T-helper 2 cell treated with Interferon-gamma antibody and Interleukin-4, amounts not matched to agents 5 μg/mL and 100 μg/mL, for 36 hours (primary cell): ENCODE measurements at regions not wholly inside any gene's neighbourhood (a gene's known extent, or its start where the extent isn't known, plus 50 kb on each side); places are given as distances from the start of the nearest gene placed in this dataset.

ENCODE experiments used
- DNase-seq: peaks from one replicate; pipeline ENCODE4 v3.0.0; 2021; ENCODE audit warnings: low spot score
- H3K27ac Mint-ChIP-seq: one replicate; pipeline ENCODE4 v1.8.0; 2021; ENCODE audit warnings: mild to moderate bottlenecking, mixed read lengths
- H3K27me3 Mint-ChIP-seq: one replicate; pipeline ENCODE4 v1.8.0; 2021; ENCODE audit warnings: low read depth, mixed read lengths
- H3K36me3 Mint-ChIP-seq: one replicate; pipeline ENCODE4 v1.8.0; 2021; ENCODE audit warnings: low read depth, mixed read lengths
- H3K4me1 Mint-ChIP-seq: one replicate; pipeline ENCODE4 v1.8.0; 2021; ENCODE audit warnings: low read depth, mixed read lengths
- H3K4me3 Mint-ChIP-seq: one replicate; pipeline ENCODE4 v1.8.0; 2022; ENCODE audit warnings: mild to moderate bottlenecking, moderate library complexity, mixed read lengths
- H3K9me3 Mint-ChIP-seq: one replicate; pipeline ENCODE4 v1.8.0; 2021; ENCODE audit warnings: mixed read lengths

DNA sequence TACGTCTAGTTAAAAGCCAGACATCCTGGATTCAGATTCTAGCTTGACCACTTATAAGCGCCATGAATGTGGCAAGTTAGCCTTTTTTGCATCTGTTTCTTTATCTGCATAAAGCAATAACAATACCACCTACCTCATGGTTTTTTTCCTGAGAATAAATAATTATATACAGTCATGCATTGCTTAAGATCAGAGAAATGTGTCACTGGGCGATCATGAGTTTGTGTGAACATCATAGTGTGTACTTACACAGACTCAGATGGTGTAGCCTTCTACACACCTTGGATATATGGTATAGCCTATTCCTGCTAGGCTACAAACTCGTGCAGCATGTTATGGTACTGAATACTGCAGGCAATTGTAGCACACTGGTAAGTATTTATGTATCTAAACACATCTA lies 84.7 kb upstream of the PELI1 start:
- H3K4me1 Mint-ChIP-seq: peaks cover 12% of the 10 kb centered on the region
- H3K4me3 Mint-ChIP-seq: peak overlapping the region; percentile 89
- H3K9me3 Mint-ChIP-seq: no peaks in the 10 kb centered on the region
- H3K36me3 Mint-ChIP-seq: no peaks in the 10 kb centered on the region
- H3K27me3 Mint-ChIP-seq: peaks cover 19% of the 10 kb centered on the region
- H3K27ac Mint-ChIP-seq: no peak overlapping the region
- no peak for DNase-seq

- no peaks in the 10 kb centered on the region for H3K36me3 Mint-ChIP-seq
- no peak for DNase-seq
- H3K4me1 Mint-ChIP-seq: peaks cover 12% of the 10 kb centered on the region
- H3K27ac Mint-ChIP-seq: no peak overlapping the region
- H3K27me3 Mint-ChIP-seq: peaks cover 19% of the 10 kb centered on the region
- no peak overlapping the region for H3K4me3 Mint-ChIP-seq
- no peaks in the 10 kb centered on the region for H3K9me3 Mint-ChIP-seq
Observed at GRCh38 chr2:64230540-64230939, 86.3 kb upstream of the PELI1 start.

DNA sequence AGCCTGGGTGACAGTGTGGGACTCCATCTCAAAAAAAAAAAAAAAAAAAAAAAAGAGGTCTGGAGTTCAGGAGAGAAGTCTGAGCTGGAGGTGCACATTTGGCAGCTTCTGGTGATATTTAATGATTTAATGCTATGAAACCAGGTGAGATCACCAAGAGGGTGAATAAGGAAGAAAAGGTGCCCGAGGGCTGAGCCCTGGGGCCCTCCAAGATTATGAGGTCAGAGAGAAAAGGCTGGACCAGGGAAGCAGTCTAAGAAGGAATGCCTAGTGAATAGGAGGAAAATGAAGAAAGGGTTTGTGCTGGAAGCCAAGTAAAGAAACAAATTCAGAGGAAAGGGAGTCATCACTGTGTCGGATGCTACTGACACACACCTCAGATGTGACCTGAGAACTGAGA lies 88.0 kb upstream of the PELI1 start:
- peak overlapping the region; percentile 9 for H3K27ac Mint-ChIP-seq
- H3K4me1 Mint-ChIP-seq: peaks cover 12% of the 10 kb centered on the region
- DNase-seq: no peak
- H3K27me3 Mint-ChIP-seq: peaks cover 18% of the 10 kb centered on the region
- no peaks in the 10 kb centered on the region for H3K9me3 Mint-ChIP-seq
- no peaks in the 10 kb centered on the region for H3K36me3 Mint-ChIP-seq
- no peak overlapping the region for H3K4me3 Mint-ChIP-seq

DNA sequence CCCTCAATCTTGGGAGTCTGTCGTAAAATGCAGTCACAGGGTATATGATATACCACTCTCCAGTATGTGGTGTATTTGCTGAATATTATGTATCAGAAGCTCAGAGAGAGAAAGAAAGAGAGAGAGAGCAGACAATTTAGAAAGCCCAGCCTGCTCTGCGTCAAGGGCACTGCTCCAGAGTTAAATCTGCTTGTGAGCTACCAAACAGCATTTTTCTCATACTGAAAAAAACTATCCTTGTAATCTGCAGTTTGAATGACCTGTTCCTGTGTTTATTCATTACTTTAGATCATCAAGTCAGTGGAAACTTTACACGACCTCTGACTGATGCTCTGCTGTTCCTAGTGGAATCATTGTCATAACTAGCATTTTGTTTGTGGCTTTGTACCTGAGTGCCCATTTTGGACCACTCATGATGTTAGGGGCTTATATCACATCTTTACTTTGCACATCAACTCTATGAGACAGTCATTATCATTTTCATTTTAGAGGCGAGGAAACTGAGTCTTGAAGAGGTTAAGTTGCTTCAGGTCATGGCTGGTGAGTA lies 89.2 kb upstream of the PELI1 start:
- Mint-ChIP-seq H3K27ac (no peak overlapping the region), H3K36me3 (no peaks in the 10 kb centered on the region), H3K27me3 (peaks cover 18% of the 10 kb centered on the region), H3K4me1 (peaks cover 4% of the 10 kb centered on the region), H3K9me3 (no peaks in the 10 kb centered on the region), H3K4me3 (no peak overlapping the region)
- DNase-seq: no peak

- Mint-ChIP-seq H3K27me3 (peaks cover 18% of the 10 kb centered on the region), H3K36me3 (no peaks in the 10 kb centered on the region), H3K27ac (no peak overlapping the region), H3K9me3 (no peaks in the 10 kb centered on the region), H3K4me3 (no peak overlapping the region), H3K4me1 (no peaks in the 10 kb centered on the region)
- DNase-seq: no peak
Observed at GRCh38 chr2:64234150-64234549, 89.9 kb upstream of the PELI1 start.

DNA sequence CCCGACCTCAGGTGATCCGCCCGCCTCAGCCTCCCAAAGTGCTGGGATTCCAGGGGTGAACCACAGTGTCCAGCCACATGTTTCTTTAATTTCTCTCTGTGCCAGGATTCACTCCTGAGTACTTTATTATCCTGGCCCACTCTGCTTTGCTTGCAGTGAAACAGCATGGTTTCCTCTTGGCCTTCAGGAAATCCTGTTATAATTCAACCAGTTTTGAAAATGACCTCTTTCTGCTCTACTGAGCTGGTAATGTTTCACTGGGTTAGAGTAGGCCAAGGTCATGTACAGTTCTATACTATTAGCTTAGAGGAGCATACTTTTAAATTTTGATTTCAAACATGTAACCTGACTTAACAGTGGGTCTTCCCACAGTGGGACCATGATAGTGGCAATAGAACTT lies 90.6 kb upstream of the PELI1 start:
- Mint-ChIP-seq H3K27ac (no peak overlapping the region), H3K36me3 (no peaks in the 10 kb centered on the region), H3K27me3 (peaks cover 14% of the 10 kb centered on the region), H3K4me1 (no peaks in the 10 kb centered on the region), H3K9me3 (no peaks in the 10 kb centered on the region), H3K4me3 (no peak overlapping the region)
- no peak for DNase-seq

- Mint-ChIP-seq H3K4me1 (no peaks in the 10 kb centered on the region), H3K9me3 (no peaks in the 10 kb centered on the region), H3K36me3 (no peaks in the 10 kb centered on the region), H3K27ac (no peak overlapping the region), H3K4me3 (no peak overlapping the region), H3K27me3 (peaks cover 24% of the 10 kb centered on the region)
- DNase-seq: no peak
Observed at GRCh38 chr2:64237266-64237665, 93.0 kb upstream of the PELI1 start.

DNA sequence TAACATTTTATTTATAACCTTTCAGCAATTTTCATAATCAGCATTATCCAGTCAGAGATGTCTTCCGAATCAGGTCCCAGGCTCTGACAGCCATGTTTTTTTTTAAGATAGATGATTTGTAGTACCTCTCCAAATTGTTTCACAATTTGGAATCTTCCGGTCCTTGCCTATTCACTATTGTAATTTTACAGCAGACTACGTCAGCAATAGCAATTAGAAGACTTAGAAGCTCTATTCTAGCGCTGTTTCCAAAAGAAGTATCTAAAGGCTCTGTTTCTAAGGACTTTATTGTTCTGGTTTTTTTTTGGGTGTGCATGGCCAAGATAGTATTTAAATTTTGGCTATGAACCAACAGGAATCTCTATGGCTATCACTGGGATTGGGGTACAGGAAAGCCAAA lies 94.6 kb upstream of the PELI1 start:
- H3K27ac Mint-ChIP-seq: no peak overlapping the region
- H3K4me3 Mint-ChIP-seq: no peak overlapping the region
- no peaks in the 10 kb centered on the region for H3K9me3 Mint-ChIP-seq
- no peaks in the 10 kb centered on the region for H3K4me1 Mint-ChIP-seq
- no peaks in the 10 kb centered on the region for H3K36me3 Mint-ChIP-seq
- peaks cover 26% of the 10 kb centered on the region for H3K27me3 Mint-ChIP-seq
- DNase-seq: no peak

- no peak for DNase-seq
- Mint-ChIP-seq H3K36me3 (no peaks in the 10 kb centered on the region), H3K4me3 (no peak overlapping the region), H3K27ac (no peak overlapping the region), H3K27me3 (peaks cover 26% of the 10 kb centered on the region), H3K4me1 (no peaks in the 10 kb centered on the region), H3K9me3 (no peaks in the 10 kb centered on the region)
Observed at GRCh38 chr2:64243081-64244036, 99.1 kb upstream of the PELI1 start.

GRCh38 chr2:64244037-64244416 lies 99.8 kb upstream of the PELI1 start:
- Mint-ChIP-seq H3K9me3 (no peaks in the 10 kb centered on the region), H3K36me3 (no peaks in the 10 kb centered on the region), H3K27ac (no peak overlapping the region), H3K4me3 (no peak overlapping the region), H3K27me3 (peaks cover 26% of the 10 kb centered on the region), H3K4me1 (no peaks in the 10 kb centered on the region)
- no peak for DNase-seq

- Mint-ChIP-seq H3K9me3 (no peaks in the 10 kb centered on the region), H3K36me3 (no peaks in the 10 kb centered on the region), H3K4me3 (no peak overlapping the region), H3K27me3 (peaks cover 20% of the 10 kb centered on the region), H3K27ac (no peak overlapping the region), H3K4me1 (no peaks in the 10 kb centered on the region)
- no peak for DNase-seq
Observed at GRCh38 chr2:64245631-64246030, 101.4 kb upstream of the PELI1 start.

- H3K27me3 Mint-ChIP-seq: peaks cover 7% of the 10 kb centered on the region
Observed at GRCh38 chr2:64246962-64247361, 102.7 kb upstream of the PELI1 start.

DNA sequence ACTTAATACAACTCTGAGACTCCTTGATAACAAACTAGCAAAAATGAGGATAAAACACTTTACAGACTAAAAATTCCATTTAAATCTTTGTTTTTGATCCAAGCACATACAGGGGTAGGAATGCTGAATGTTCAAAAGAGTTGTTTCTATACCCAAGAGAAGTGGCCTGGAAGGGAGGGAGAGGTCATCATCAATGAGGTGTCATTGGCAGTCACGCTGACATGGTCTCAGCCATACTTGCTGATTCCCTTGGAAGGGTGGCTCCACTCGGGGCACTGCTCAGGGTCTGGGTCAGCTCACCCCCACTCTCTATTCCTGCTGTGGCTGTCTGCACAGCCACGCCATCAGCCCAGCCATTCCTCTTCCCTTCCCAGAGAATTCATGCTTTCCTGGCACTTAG lies 105.2 kb upstream of the PELI1 start:
- DNase-seq: no peak
- H3K27ac Mint-ChIP-seq: no peak overlapping the region
- H3K4me3 Mint-ChIP-seq: no peak overlapping the region
- no peaks in the 10 kb centered on the region for H3K9me3 Mint-ChIP-seq
- no peaks in the 10 kb centered on the region for H3K27me3 Mint-ChIP-seq
- no peaks in the 10 kb centered on the region for H3K36me3 Mint-ChIP-seq
- H3K4me1 Mint-ChIP-seq: no peaks in the 10 kb centered on the region

More at GRCh38 chr2:64246962-64247361, 102.7 kb upstream of the PELI1 start:
- H3K27ac Mint-ChIP-seq: no peak overlapping the region
- H3K9me3 Mint-ChIP-seq: no peaks in the 10 kb centered on the region
- H3K4me3 Mint-ChIP-seq: no peak overlapping the region
- no peaks in the 10 kb centered on the region for H3K4me1 Mint-ChIP-seq
- DNase-seq: no peak
- H3K36me3 Mint-ChIP-seq: no peaks in the 10 kb centered on the region

GRCh38 chr2:64250063-64250462 lies 105.8 kb upstream of the PELI1 start:
- no peak overlapping the region for H3K27ac Mint-ChIP-seq
- H3K4me3 Mint-ChIP-seq: no peak overlapping the region
- DNase-seq: no peak
- no peaks in the 10 kb centered on the region for H3K36me3 Mint-ChIP-seq
- no peaks in the 10 kb centered on the region for H3K4me1 Mint-ChIP-seq
- H3K9me3 Mint-ChIP-seq: no peaks in the 10 kb centered on the region
- H3K27me3 Mint-ChIP-seq: no peaks in the 10 kb centered on the region
